ENCODE measurements at regions not wholly inside any gene's neighbourhood (a gene's known extent, or its start where the extent isn't known, plus 50 kb on each side); places are given as distances from the start of the nearest gene placed in this dataset.

DNA sequence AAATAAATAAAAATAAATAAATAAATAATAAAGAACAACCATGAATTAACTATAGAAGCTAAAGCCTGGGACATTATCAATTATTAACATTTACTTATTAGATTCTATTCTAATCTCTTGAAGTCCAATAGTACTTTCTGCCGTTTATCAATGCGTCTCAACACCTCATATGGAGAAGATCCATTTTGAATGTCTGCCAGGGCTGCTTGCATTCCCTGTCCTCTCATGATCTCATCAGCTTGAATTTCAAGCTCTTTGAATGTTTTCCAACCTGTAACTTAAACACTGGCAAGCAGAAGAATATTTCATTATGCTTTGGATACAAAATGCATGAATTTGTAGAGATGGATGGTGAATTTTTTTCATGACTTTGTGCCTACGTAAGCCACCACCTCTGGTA is 191.9 kb upstream of the ANKFN1 start:
- Histone ChIP-seq H2BK5ac (ENCODE audit: low read depth, low read length) (no peak overlapping the region), H4K20me1 (replicated peaks in 1 of 2; ENCODE audit: control insufficient read depth in 1 of 2, insufficient read depth in 2 of 2, low read length in 2 of 2) (no peaks in the 10 kb centered on the region), H3K27ac (ENCODE audit: low read depth, low read length) (no peak overlapping the region), H3K18ac (ENCODE audit: extremely low read depth, low read length) (no peak overlapping the region), H2AFZ (ENCODE audit: low read length) (no peak overlapping the region), H2BK20ac (ENCODE audit: low read length) (no peak overlapping the region), H3K79me1 (ENCODE audit: low read depth, low read length) (no peaks in the 10 kb centered on the region), H4K8ac (ENCODE audit: extremely low read depth, insufficient read depth, low read length) (no peak overlapping the region), H3K36me3 (ENCODE audit: control insufficient read depth in 2 of 4, insufficient read depth in 4 of 4, low read length in 3 of 4) (no peaks in the 10 kb centered on the region), H3K4me1 (replicated peaks in 1 of 4; ENCODE audit: control insufficient read depth in 3 of 4, insufficient read depth in 4 of 4, low read length in 3 of 4) (no peaks in the 10 kb centered on the region), H3K56ac (replicated peaks; ENCODE audit: insufficient read length, low read depth, low read length) (no peak overlapping the region), H4K91ac (replicated peaks; ENCODE audit: insufficient read length, low read length) (no peak overlapping the region), H3K4ac (replicated peaks; ENCODE audit: insufficient read length, low read depth, low read length) (no peak overlapping the region), H3K27me3 (replicated peaks in 1 of 4; ENCODE audit: control insufficient read depth in 3 of 4, extremely low read depth in 1 of 4, insufficient read depth in 3 of 4, low read length in 3 of 4) (peaks cover 0 to 1% (median 0%) of the 10 kb centered on the region in 4 experiments; a peak in 1 of 7 replicates), H3K14ac (ENCODE audit: insufficient read length) (no peak overlapping the region), H3K79me2 (ENCODE audit: control insufficient read depth in 1 of 2, insufficient read depth in 2 of 2, low read length in 2 of 2) (no peaks in the 10 kb centered on the region), H2BK12ac (ENCODE audit: low read depth, low read length) (no peak overlapping the region), H3K23me2 (ENCODE audit: low read depth, low read length) (no peaks in the 10 kb centered on the region; the same call in 1 of the 2 replicates), H3K9me3 (ENCODE audit: insufficient read depth in 2 of 2, low read depth in 1 of 2, low read length in 1 of 2) (no peaks in the 10 kb centered on the region), H3K23ac (ENCODE audit: insufficient read length) (no peak overlapping the region), H2AK5ac (ENCODE audit: low read depth, low read length) (no peak overlapping the region), H4K5ac (ENCODE audit: insufficient read length, low read depth, low read length) (no peak overlapping the region), H3K4me3 (ENCODE audit: extremely low read depth in 1 of 4, insufficient read depth in 2 of 4, low read depth in 3 of 4, low read length in 4 of 4) (no peak overlapping the region), H2BK15ac (ENCODE audit: low read length) (no peak overlapping the region), H2BK120ac (replicated peaks; ENCODE audit: low read depth, low read length) (no peak overlapping the region), H3K9ac (replicated peaks in 1 of 4; ENCODE audit: extremely low read depth in 1 of 4, low read depth in 3 of 4, low read length in 3 of 4) (no peak overlapping the region), H3K4me2 (ENCODE audit: insufficient read depth in 1 of 2, low read depth in 2 of 2, low read length in 2 of 2) (no peak overlapping the region)
- WGBS, 2 experiments (ENCODE audit: extremely low coverage in 1 of 2, insufficient coverage in 1 of 2, insufficient read length in 1 of 2, insufficient replicate concordance in 2 of 2, low coverage in 1 of 2, low lambda C conversion rate in 2 of 2, missing lambda C conversion rate in 1 of 2): 90% methylated on average over 3 of the region's 3 CpGs; no CpG with 5 or more reads in 1 of the 2 experiments
- ChIA-PET POLR2A (ENCODE audit: partially characterized antibody) (no interaction called here), CTCF (ENCODE audit: partially characterized antibody) (no interaction called here)
- FAIRE-seq (no peak), DNase-seq (ENCODE audit: low read depth in 1 of 2, low spot score in 2 of 2) (no peak)
- TF ChIP-seq CHD1 (IDR thresholded peaks at IDR 0.05; ENCODE audit: low read depth, low read length): no peak
- TF ChIP-seq EGR1 (IDR thresholded peaks at IDR 0.05; ENCODE audit: borderline replicate concordance, low read depth, low read length): no peak
- TF ChIP-seq EP300 (IDR thresholded peaks at IDR 0.05; ENCODE audit: borderline replicate concordance in 1 of 2, low read depth in 2 of 2, low read length in 2 of 2): no peak
